Endothelial cell (in vitro differentiated cells): ENCODE measurements at regions not wholly inside any gene's neighbourhood (a gene's known extent, or its start where the extent isn't known, plus 50 kb on each side); places are given as distances from the start of the nearest gene placed in this dataset.

Source experiments
- DNase-seq: peaks from one replicate; pipeline ENCODE4 v3.0.0; 2021; ENCODE audit warnings: low spot score
- H3K27ac Mint-ChIP-seq: one replicate; pipeline ENCODE4 v1.8.0; 2021; ENCODE audit warnings: mixed read lengths, inconsistent platforms; ENCODE audit not compliant: unreplicated experiment
- H3K27me3 Mint-ChIP-seq: one replicate; pipeline ENCODE4 v1.8.0; 2021; ENCODE audit warnings: mild to moderate bottlenecking, moderate library complexity, mixed read lengths, inconsistent platforms; ENCODE audit not compliant: unreplicated experiment
- H3K36me3 Mint-ChIP-seq: one replicate; pipeline ENCODE4 v1.8.0; 2021; ENCODE audit warnings: mild to moderate bottlenecking, low read depth, mixed read lengths, inconsistent platforms; ENCODE audit not compliant: unreplicated experiment
- H3K4me1 Mint-ChIP-seq: one replicate; pipeline ENCODE4 v1.8.0; 2021; ENCODE audit warnings: mild to moderate bottlenecking, mixed read lengths, inconsistent platforms; ENCODE audit not compliant: unreplicated experiment
- H3K4me3 Mint-ChIP-seq: one replicate; pipeline ENCODE4 v1.8.0; 2021; ENCODE audit warnings: mild to moderate bottlenecking, mixed read lengths, inconsistent platforms; ENCODE audit not compliant: unreplicated experiment
- H3K9me3 Mint-ChIP-seq: one replicate; pipeline ENCODE4 v1.8.0; 2021; ENCODE audit warnings: mixed read lengths, inconsistent platforms; ENCODE audit not compliant: unreplicated experiment
- CTCF ChIP-seq: fragments of 200-600 bp; sonication (generic); IDR thresholded peaks from one replicate; pipeline ENCODE4 v1.5.0; 2021; ENCODE audit warnings: antibody characterized with exemption; ENCODE audit not compliant: unreplicated experiment

GRCh38 chr9:99743006-99743405, 78.7 kb upstream of the NR4A3 start:
- Mint-ChIP-seq H3K4me1 (no peaks in the 10 kb centered on the region), H3K27me3 (no peaks in the 10 kb centered on the region), H3K36me3 (no peaks in the 10 kb centered on the region), H3K9me3 (no peaks in the 10 kb centered on the region), H3K27ac (no peak overlapping the region), H3K4me3 (no peak overlapping the region)
- no peak for TF ChIP-seq CTCF
- DNase-seq: no peak

- TF ChIP-seq CTCF: no peak
- Mint-ChIP-seq H3K4me1 (no peaks in the 10 kb centered on the region), H3K36me3 (no peaks in the 10 kb centered on the region), H3K27ac (no peak overlapping the region), H3K9me3 (no peaks in the 10 kb centered on the region), H3K27me3 (no peaks in the 10 kb centered on the region), H3K4me3 (no peak overlapping the region)
- no peak for DNase-seq
Measured at GRCh38 chr9:99743455-99743854, 78.2 kb upstream of the NR4A3 start.

DNA sequence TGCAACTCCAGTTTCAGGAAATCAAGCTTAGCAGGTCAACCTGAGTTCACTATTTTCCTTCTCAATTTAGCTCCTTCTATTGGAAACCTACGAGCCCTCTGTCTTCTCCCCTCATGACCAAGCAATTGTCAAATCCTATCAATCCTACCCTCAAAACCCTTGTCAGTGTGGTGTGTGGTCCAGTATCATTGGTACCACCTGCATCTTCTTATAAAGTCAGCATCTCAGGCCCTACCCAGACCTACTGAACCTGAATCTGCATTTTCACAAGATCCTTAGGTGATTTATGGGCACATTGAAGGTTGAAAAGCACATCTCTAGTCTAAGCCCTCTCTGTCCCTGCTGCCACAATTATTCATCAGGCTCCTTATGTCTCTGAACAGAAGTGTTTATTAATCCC, 77.6 kb upstream of the NR4A3 start:
- no peaks in the 10 kb centered on the region for H3K4me1 Mint-ChIP-seq
- H3K9me3 Mint-ChIP-seq: no peaks in the 10 kb centered on the region
- H3K27ac Mint-ChIP-seq: no peak overlapping the region
- H3K27me3 Mint-ChIP-seq: no peaks in the 10 kb centered on the region
- H3K4me3 Mint-ChIP-seq: no peak overlapping the region
- no peak for DNase-seq
- H3K36me3 Mint-ChIP-seq: no peaks in the 10 kb centered on the region
- no peak for TF ChIP-seq CTCF

- no peaks in the 10 kb centered on the region for H3K4me1 Mint-ChIP-seq
- H3K36me3 Mint-ChIP-seq: no peaks in the 10 kb centered on the region
- H3K4me3 Mint-ChIP-seq: no peak overlapping the region
- no peak for DNase-seq
- TF ChIP-seq CTCF: no peak
- no peaks in the 10 kb centered on the region for H3K9me3 Mint-ChIP-seq
- no peaks in the 10 kb centered on the region for H3K27me3 Mint-ChIP-seq
- H3K27ac Mint-ChIP-seq: no peak overlapping the region
Measured at GRCh38 chr9:99745085-99745484, 76.6 kb upstream of the NR4A3 start.

GRCh38 chr9:99746406-99746805, 75.3 kb upstream of the NR4A3 start:
- Mint-ChIP-seq H3K27ac (no peak overlapping the region), H3K27me3 (no peaks in the 10 kb centered on the region), H3K4me1 (no peaks in the 10 kb centered on the region), H3K36me3 (no peaks in the 10 kb centered on the region), H3K9me3 (no peaks in the 10 kb centered on the region), H3K4me3 (no peak overlapping the region)
- no peak for TF ChIP-seq CTCF
- DNase-seq: no peak
